IMR-90 (cell line): ENCODE measurements at regions not wholly inside any gene's neighbourhood (a gene's known extent, or its start where the extent isn't known, plus 50 kb on each side); places are given as distances from the start of the nearest gene placed in this dataset.

Experiments used
- ATAC-seq: fragments of 200-7000 bp; cut with Tn5 transposase; 2 replicates; pipeline ENCODE4 v1.9.1; 2020; ENCODE audit warnings: low read depth, mild to moderate bottlenecking, moderate library complexity
- BruUV-seq: library from RNA; stranded (reverse); fragments of 400-500 nt; replicated peaks from 2 replicates; lab custom pipeline; 2021; lab: Mats Ljungman, UMichigan
- CTCF ChIA-PET: fragments of 300-600 bp; formaldehyde crosslinking; extraction: SDS; loops from one replicate; lab custom pipeline; 2021; ENCODE audit warnings: antibody characterized with exemption; lab: Yijun Ruan, JAX
- POLR2A ChIA-PET: fragments of 300-600 bp; sonication (Branson Sonifier 250); formaldehyde crosslinking; loops from one replicate; lab custom pipeline; 2022; ENCODE audit warnings: antibody characterized with exemption; ENCODE audit not compliant: unreplicated experiment; lab: Charles Lee
- DNase-seq: peaks from one replicate; pipeline ENCODE4 v3.0.0; 2013
- H2AFZ ChIP-seq: replicated peaks from 2 replicates; pipeline ENCODE3; 2013; ENCODE audit warnings: low read length, mild to moderate bottlenecking; ENCODE audit not compliant: poor library complexity
- H2AK5ac ChIP-seq: 2 replicates; pipeline ENCODE4 v1.6.1; 2013; ENCODE audit warnings: low read depth, low read length, inconsistent platforms
- H2AK9ac ChIP-seq: replicated peaks from 2 replicates; pipeline ENCODE3; 2013; ENCODE audit warnings: mild to moderate bottlenecking, low read depth, low read length, moderate library complexity; ENCODE audit not compliant: poor library complexity
- H2BK120ac ChIP-seq: 2 replicates; pipeline ENCODE4 v1.6.1; 2013; ENCODE audit warnings: low read depth, low read length, inconsistent platforms
- H2BK15ac ChIP-seq: 3 replicates; pipeline ENCODE4 v1.6.1; 2013; ENCODE audit warnings: low read depth, low read length, inconsistent platforms
- H2BK20ac ChIP-seq: 2 replicates; pipeline ENCODE4 v1.6.1; 2013; ENCODE audit warnings: low read depth, mild to moderate bottlenecking, inconsistent platforms, low read length, moderate library complexity
- H2BK5ac ChIP-seq: 2 replicates; pipeline ENCODE4 v1.6.1; 2013; ENCODE audit warnings: mild to moderate bottlenecking, low read depth, low read length, inconsistent platforms; ENCODE audit not compliant: poor library complexity, severe bottlenecking
- H3K14ac ChIP-seq: replicated peaks from 2 replicates; pipeline ENCODE4 v1.6.1; 2013; ENCODE audit warnings: low read depth, low read length, inconsistent platforms
- H3K18ac ChIP-seq: 2 replicates; pipeline ENCODE4 v1.6.1; 2013; ENCODE audit warnings: low read depth, low read length, control low read depth
- H3K23ac ChIP-seq: 2 replicates; pipeline ENCODE4 v1.6.1; 2013; ENCODE audit warnings: low read depth, low read length, inconsistent platforms
- H3K27ac ChIP-seq: 2 replicates; pipeline ENCODE4 v1.5.1; 2013; ENCODE audit warnings: mild to moderate bottlenecking, control low read depth, low read length; ENCODE audit not compliant: insufficient read depth
- H3K27me3 ChIP-seq: 2 replicates; pipeline ENCODE4 v1.6.1; 2013; ENCODE audit warnings: low read length; ENCODE audit not compliant: control insufficient read depth, insufficient read depth
- H3K36me3 ChIP-seq: 2 replicates; pipeline ENCODE4 v1.6.1; 2013; ENCODE audit warnings: low read length, mixed read lengths; ENCODE audit not compliant: control insufficient read depth, insufficient read depth
- H3K4ac ChIP-seq: 2 replicates; pipeline ENCODE4 v1.6.1; 2013; ENCODE audit warnings: low read depth, low read length, inconsistent platforms
- H3K4me1 ChIP-seq: 2 replicates; pipeline ENCODE4 v1.6.1; 2013; ENCODE audit warnings: low read length, mixed read lengths; ENCODE audit not compliant: control insufficient read depth, insufficient read depth
- H3K4me2 ChIP-seq: 2 replicates; pipeline ENCODE4 v1.6.1; 2013; ENCODE audit warnings: low read depth, mild to moderate bottlenecking, control low read depth, low read length, moderate library complexity
- H3K4me3 ChIP-seq: 2 replicates; pipeline ENCODE4 v1.5.1; 2013; ENCODE audit warnings: low read depth, mild to moderate bottlenecking, control low read depth, low read length, moderate library complexity; ENCODE audit not compliant: insufficient read depth
- H3K56ac ChIP-seq: 2 replicates; pipeline ENCODE4 v1.6.1; 2013; ENCODE audit warnings: low read length, inconsistent platforms; ENCODE audit not compliant: insufficient read depth; ENCODE audit errors: extremely low read depth
- H3K79me1 ChIP-seq, 2 experiments: 2 replicates each; pipeline ENCODE4 v1.6.1; 2013; ENCODE audit warnings: low read length in 2 of 2, inconsistent platforms in 1 of 2, low read depth in 1 of 2
- H3K9ac ChIP-seq: 2 replicates; pipeline ENCODE4 v1.6.1; 2013; ENCODE audit warnings: low read depth, low read length, control low read depth
- H3K9me1 ChIP-seq: 2 replicates; pipeline ENCODE4 v1.6.1; 2013; ENCODE audit warnings: low read length, inconsistent platforms; ENCODE audit not compliant: insufficient read depth
- H3K9me3 ChIP-seq: 2 replicates; pipeline ENCODE4 v1.6.1; 2013; ENCODE audit warnings: low read length; ENCODE audit not compliant: control insufficient read depth, insufficient read depth
- H4K20me1 ChIP-seq: 2 replicates; pipeline ENCODE4 v1.6.1; 2013; ENCODE audit warnings: low read length, inconsistent platforms; ENCODE audit not compliant: insufficient read depth
- H4K5ac ChIP-seq: 2 replicates; pipeline ENCODE4 v1.6.1; 2013; ENCODE audit warnings: mild to moderate bottlenecking, low read depth, low read length, control low read depth
- H4K8ac ChIP-seq, 2 experiments: 2 replicates each; pipeline ENCODE4 v1.6.1; 2013; ENCODE audit warnings: low read depth in 2 of 2, low read length in 2 of 2, control low read depth in 1 of 2, inconsistent platforms in 1 of 2
- H4K91ac ChIP-seq: 2 replicates; pipeline ENCODE4 v1.6.1; 2013; ENCODE audit warnings: low read depth, low read length, inconsistent platforms; ENCODE audit not compliant: insufficient read depth
- BHLHE40 ChIP-seq: fragments of 150-350 bp; IDR thresholded peaks from 2 replicates; pipeline ENCODE4 v1.6.1; 2016; ENCODE audit warnings: mild to moderate bottlenecking, low read depth, low read length
- CEBPB ChIP-seq: IDR thresholded peaks from 2 replicates; pipeline ENCODE4 v1.6.1; 2012; ENCODE audit warnings: low read depth, low read length, improper control_type of control experiment
- CHD1 ChIP-seq: IDR thresholded peaks from 2 replicates; pipeline ENCODE4 v1.6.1; 2012; ENCODE audit warnings: low read depth, low read length, improper control_type of control experiment
- CTCF ChIP-seq: conservative IDR thresholded peaks from 2 replicates; pipeline ENCODE4 v1.5.1; 2012; ENCODE audit warnings: mild to moderate bottlenecking, low read depth, low read length, improper control_type of control experiment
- ELK1 ChIP-seq: fragments of 150-350 bp; IDR thresholded peaks from 2 replicates; pipeline ENCODE4 v1.6.1; 2016; ENCODE audit warnings: low read depth, mild to moderate bottlenecking, low read length, moderate library complexity, borderline replicate concordance
- FOS ChIP-seq: fragments of 150-350 bp; IDR thresholded peaks from 2 replicates; pipeline ENCODE4 v1.6.1; 2016; ENCODE audit warnings: low read depth, low read length
- MAFK ChIP-seq: IDR thresholded peaks from 2 replicates; pipeline ENCODE4 v1.6.1; 2012; ENCODE audit warnings: low read depth, low read length, improper control_type of control experiment
- MAZ ChIP-seq: IDR thresholded peaks from 2 replicates; pipeline ENCODE4 v1.6.1; 2012; ENCODE audit warnings: low read depth, mild to moderate bottlenecking, low read length, improper control_type of control experiment, moderate library complexity, borderline replicate concordance
- MXI1 ChIP-seq: IDR thresholded peaks from 2 replicates; pipeline ENCODE4 v1.6.1; 2012; ENCODE audit warnings: low read depth, mild to moderate bottlenecking, low read length, moderate library complexity, borderline replicate concordance
- NFE2L2 ChIP-seq: fragments of 150-350 bp; IDR thresholded peaks from 2 replicates; pipeline ENCODE4 v1.6.1; 2016; ENCODE audit warnings: low read depth, mild to moderate bottlenecking, low read length
- POLR2A ChIP-seq: IDR thresholded peaks from 2 replicates; pipeline ENCODE4 v1.6.1; 2012; ENCODE audit warnings: mild to moderate bottlenecking, low read depth, low read length
- RAD21 ChIP-seq: IDR thresholded peaks from 2 replicates; pipeline ENCODE4 v1.6.1; 2012; ENCODE audit warnings: low read length, improper control_type of control experiment
- RCOR1 ChIP-seq: IDR thresholded peaks from 2 replicates; pipeline ENCODE4 v1.6.1; 2012; ENCODE audit warnings: mild to moderate bottlenecking, low read length, improper control_type of control experiment; ENCODE audit not compliant: insufficient replicate concordance
- RFX5 ChIP-seq: IDR thresholded peaks from 2 replicates; pipeline ENCODE4 v1.8.0; 2012; ENCODE audit warnings: low read depth, mild to moderate bottlenecking, low read length, moderate library complexity
- SMC3 ChIP-seq: fragments of 150-350 bp; IDR thresholded peaks from 2 replicates; pipeline ENCODE4 v1.6.1; 2016; ENCODE audit warnings: low read depth, mild to moderate bottlenecking, antibody characterized with exemption, low read length, moderate library complexity
- USF2 ChIP-seq: fragments of 150-350 bp; IDR thresholded peaks from 2 replicates; pipeline ENCODE4 v1.6.1; 2017; ENCODE audit warnings: mild to moderate bottlenecking, antibody characterized with exemption, low read length, low read depth
- WGBS, 2 experiments: methylation state at CpG; one replicate each; pipeline versions ENCODE4 v1.1.5 to v1.1.7; 2013; ENCODE audit warnings: missing lambda C conversion rate in 2 of 2; ENCODE audit not compliant: insufficient read length in 1 of 2; ENCODE audit errors: extremely low coverage in 2 of 2; 5-methylcytosine and 5-hydroxymethylcytosine counted together
- dilution Hi-C: fragments of 300-500 bp; cut with HindIII; formaldehyde crosslinking; loops from one replicate; pipeline ENCODE4 v1.14.3; 2018; ENCODE audit warnings: low sequenced_read_pairs; ENCODE audit not compliant: unreplicated experiment
- in situ Hi-C: fragments of 300-500 bp; cut with MboI; formaldehyde crosslinking; loops from 3 replicates; pipeline ENCODE4 v1.14.3; 2019; ENCODE audit warnings: low sequenced_read_pairs, inconsistent platforms, mixed read lengths
- intact Hi-C: fragments of 100-400 bp; cut with micrococcal nuclease; formaldehyde crosslinking; loops from 2 replicates; pipeline ENCODE4 v1.10.0; 2022

- Histone ChIP-seq H3K9ac (no peak overlapping the region), H3K18ac (no peak overlapping the region), H2AK9ac (no peak overlapping the region), H2BK120ac (no peak overlapping the region), H3K9me1 (no peaks in the 10 kb centered on the region), H4K20me1 (no peaks in the 10 kb centered on the region; the same call in 1 of the 2 replicates), H3K27ac (no peak overlapping the region), H2BK5ac (no peak overlapping the region), H4K8ac (no peak overlapping the region), H3K4me3 (no peak overlapping the region), H3K23ac (no peak overlapping the region), H3K4me2 (no peak overlapping the region), H3K4me1 (no peaks in the 10 kb centered on the region), H3K14ac (no peak overlapping the region), H3K79me1 (no peaks in the 10 kb centered on the region), H3K56ac (no peak overlapping the region), H3K9me3 (peaks cover 9% of the 10 kb centered on the region), H4K91ac (no peak overlapping the region), H2AFZ (no peak overlapping the region), H4K5ac (no peak overlapping the region), H2AK5ac (no peak overlapping the region), H3K4ac (no peak overlapping the region), H2BK20ac (no peak overlapping the region), H2BK15ac (no peak overlapping the region), H3K27me3 (no peaks in the 10 kb centered on the region), H3K36me3 (no peaks in the 10 kb centered on the region)
- ChIA-PET POLR2A (no interaction called here), CTCF (interaction anchor here (1.6 kb wide), 1 partner anchor 33 kb away, joined by 4 read pairs; no protein-coding TSS in a partner anchor)
- in situ Hi-C loops (no loop called here), intact Hi-C loops (no loop called here), dilution Hi-C loops (no loop called here)
- DNase-seq (no peak), ATAC-seq (no peak)
- no CpG with 5 or more reads among the region's 13 CpGs for WGBS, 2 experiments
- no TSS peak for BruUV-seq
- TF ChIP-seq USF2 (no peak), CEBPB (no peak), NFE2L2 (no peak), FOS (no peak), RFX5 (no peak), BHLHE40 (no peak), ELK1 (no peak), MAZ (no peak), CTCF (no peak), MXI1 (no peak), MAFK (no peak), POLR2A (no peak), CHD1 (no peak), RAD21 (no peak), SMC3 (no peak), RCOR1 (no peak)
Measured at GRCh38 chr11:70948398-70948797, 304.0 kb downstream of the SHANK2 start.
